Left ventricle myocardium inferior (tissue), 1 donor: ENCODE measurements at regions not wholly inside any gene's neighbourhood (a gene's known extent, or its start where the extent isn't known, plus 50 kb on each side); places are given as distances from the start of the nearest gene placed in this dataset.
"Not testable (repeated sequence)": the region's sequence is repeated elsewhere in the genome, so short reads cannot be mapped to it uniquely, and the experiment has no call there.

Source experiments
- DNase-seq: peaks from one replicate; pipeline ENCODE4 v3.0.0-alpha.2; 2020
- H3K27ac ChIP-seq: fragments of 200-600 bp; replicated peaks from 2 replicates; pipeline ENCODE4 v1.8.0; 2021
- H3K27me3 ChIP-seq: fragments of 200-600 bp; 2 replicates; pipeline ENCODE4 v1.8.0; 2021; ENCODE audit warnings: low read depth
- H3K36me3 ChIP-seq: fragments of 200-600 bp; 2 replicates; pipeline ENCODE4 v1.8.0; 2021
- H3K4me1 ChIP-seq: fragments of 200-600 bp; 2 replicates; pipeline ENCODE4 v1.8.0; 2021
- H3K4me3 ChIP-seq: fragments of 200-600 bp; 2 replicates; pipeline ENCODE4 v1.8.0; 2021; ENCODE audit warnings: mild to moderate bottlenecking, moderate library complexity
- H3K9me3 ChIP-seq: fragments of 200-600 bp; replicated peaks from 2 replicates; pipeline ENCODE4 v1.8.0; 2021
- CTCF ChIP-seq: fragments of 200-600 bp; IDR thresholded peaks from 2 replicates; pipeline ENCODE4 v1.8.0; 2021; ENCODE audit warnings: antibody characterized with exemption, mild to moderate bottlenecking, borderline replicate concordance
- intact Hi-C: fragments of 100-400 bp; cut with micrococcal nuclease; formaldehyde crosslinking; loops from one replicate; pipeline ENCODE4 v1.11.0; 2022
- donor health status: DM: no; HTN: yes; CAD: no; lungs with severe emphysema.

GRCh38 chr3:38958026-38958720 lies 93.6 kb downstream of the SCN11A start:
- Histone ChIP-seq H3K4me3 (no peak overlapping the region), H3K27me3 (no peaks in the 10 kb centered on the region), H3K27ac (no peak overlapping the region), H3K9me3 (no peaks in the 10 kb centered on the region), H3K36me3 (no peaks in the 10 kb centered on the region), H3K4me1 (peaks cover 3% of the 10 kb centered on the region)
- intact Hi-C loops: no loop called here
- no peak for TF ChIP-seq CTCF
- DNase-seq: no peak

GRCh38 chr3:38957296-38957695 lies 94.4 kb downstream of the SCN11A start:
- H3K9me3 ChIP-seq: no peaks in the 10 kb centered on the region
- H3K27ac ChIP-seq: no peak overlapping the region
- no peaks in the 10 kb centered on the region for H3K36me3 ChIP-seq
- H3K4me1 ChIP-seq: peaks cover 3% of the 10 kb centered on the region
- H3K4me3 ChIP-seq: no peak overlapping the region
- no peaks in the 10 kb centered on the region for H3K27me3 ChIP-seq
- no peak for TF ChIP-seq CTCF
- intact Hi-C loops: no loop called here
- no peak for DNase-seq

GRCh38 chr3:38952721-38953120 lies 99.0 kb downstream of the SCN11A start:
- Histone ChIP-seq H3K4me3 (no peak overlapping the region), H3K9me3 (no peaks in the 10 kb centered on the region), H3K4me1 (no peaks in the 10 kb centered on the region), H3K27ac (no peak overlapping the region), H3K27me3 (no peaks in the 10 kb centered on the region), H3K36me3 (no peaks in the 10 kb centered on the region)
- intact Hi-C loops: no loop called here
- no peak for DNase-seq
- TF ChIP-seq CTCF: no peak

- H3K9me3 ChIP-seq, intact Hi-C loops, H3K36me3 ChIP-seq, DNase-seq, H3K27me3 ChIP-seq, H3K27ac ChIP-seq, H3K4me1 ChIP-seq, H3K4me3 ChIP-seq: not testable (repeated sequence)
These were observed 100.6 kb downstream of the SCN11A start for GRCh38 chr3:38951167-38951566.

GRCh38 chr3:38950581-38950980 lies 101.2 kb downstream of the SCN11A start:
- intact Hi-C loops: no loop called here
- no peaks in the 10 kb centered on the region for H3K36me3 ChIP-seq

GRCh38 chr3:38949994-38950393 lies 101.8 kb downstream of the SCN11A start:
- H3K4me3 ChIP-seq: no peak overlapping the region
- H3K9me3 ChIP-seq: no peaks in the 10 kb centered on the region
- no peaks in the 10 kb centered on the region for H3K27me3 ChIP-seq
- no peak for DNase-seq
- H3K4me1 ChIP-seq: no peaks in the 10 kb centered on the region
- TF ChIP-seq CTCF: no peak
- intact Hi-C loops: no loop called here
- no peak overlapping the region for H3K27ac ChIP-seq
- no peaks in the 10 kb centered on the region for H3K36me3 ChIP-seq

More at GRCh38 chr3:38950581-38950980, 101.2 kb downstream of the SCN11A start:
- no peak for DNase-seq
- Histone ChIP-seq H3K4me1 (no peaks in the 10 kb centered on the region), H3K27me3 (no peaks in the 10 kb centered on the region), H3K4me3 (no peak overlapping the region), H3K9me3 (no peaks in the 10 kb centered on the region), H3K27ac (no peak overlapping the region)
- no peak for TF ChIP-seq CTCF
